Esophagus squamous epithelium (tissue), 4 donors: ENCODE measurements at regions not wholly inside any gene's neighbourhood (a gene's known extent, or its start where the extent isn't known, plus 50 kb on each side); places are given as distances from the start of the nearest gene placed in this dataset.

Experiments used
- POLR2A ChIP-seq, 4 donors: fragments of 450-650 bp; IDR thresholded peaks; one replicate each; pipeline ENCODE4 v1.6.1; 2017; ENCODE audit warnings: antibody characterized with exemption in 4 of 4, mild to moderate bottlenecking in 4 of 4, moderate library complexity in 3 of 4
- TF ChIP-seq, protein P1 (sequence below), 6 experiments: fragments of 450-650 bp in 4 of 6; fragments of 200-600 bp in 2 of 6; sonication (generic) in 2 of 6; IDR thresholded peaks; one replicate each; pipeline ENCODE4 v1.5.1; 2016 to 2019; ENCODE audit warnings: antibody characterized with exemption in 6 of 6, mild to moderate bottlenecking in 4 of 6, moderate library complexity in 4 of 6

DNA sequence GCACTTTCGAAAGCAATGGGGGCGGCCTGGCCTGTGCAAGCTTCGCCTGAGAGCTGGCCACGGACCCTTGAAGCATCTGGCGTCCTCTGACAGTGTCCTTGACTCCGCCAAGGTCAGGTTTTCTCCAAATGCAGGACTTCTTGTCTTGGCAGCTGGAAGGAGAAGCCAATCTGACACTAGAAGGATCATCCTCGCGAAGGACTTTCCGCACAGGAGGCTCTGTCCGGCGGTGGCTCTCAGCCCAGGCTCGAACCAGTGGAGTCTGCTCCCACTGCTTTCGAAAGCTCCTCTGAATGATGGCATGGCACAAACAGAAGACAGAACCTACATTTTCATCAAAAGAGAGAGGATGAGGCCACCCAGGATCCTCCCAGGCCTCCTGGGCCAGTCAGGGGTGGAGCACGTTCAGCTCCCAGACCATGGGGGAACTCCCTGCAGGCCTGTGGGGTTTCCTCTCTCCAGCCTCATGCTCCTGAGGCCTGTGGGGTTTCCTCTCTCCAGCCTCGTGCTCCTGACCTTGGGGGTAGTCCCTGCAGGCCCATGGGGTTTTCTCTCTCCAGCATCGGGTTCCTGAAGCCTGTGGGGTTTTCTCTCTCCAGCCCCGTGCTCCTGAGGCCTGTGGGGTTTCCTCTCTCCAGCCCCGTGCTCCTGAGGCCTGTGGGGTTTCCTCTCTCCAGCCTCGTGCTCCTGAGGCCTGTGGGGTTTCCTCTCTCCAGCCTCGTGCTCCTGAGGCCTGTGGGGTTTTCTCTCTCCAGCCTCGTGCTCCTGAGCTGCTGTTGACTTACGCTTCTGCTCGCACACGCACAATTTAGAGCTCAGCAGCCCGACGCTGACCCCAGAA, 396.5 kb upstream of the SALL3 start:
- TF ChIP-seq, protein P1, sequence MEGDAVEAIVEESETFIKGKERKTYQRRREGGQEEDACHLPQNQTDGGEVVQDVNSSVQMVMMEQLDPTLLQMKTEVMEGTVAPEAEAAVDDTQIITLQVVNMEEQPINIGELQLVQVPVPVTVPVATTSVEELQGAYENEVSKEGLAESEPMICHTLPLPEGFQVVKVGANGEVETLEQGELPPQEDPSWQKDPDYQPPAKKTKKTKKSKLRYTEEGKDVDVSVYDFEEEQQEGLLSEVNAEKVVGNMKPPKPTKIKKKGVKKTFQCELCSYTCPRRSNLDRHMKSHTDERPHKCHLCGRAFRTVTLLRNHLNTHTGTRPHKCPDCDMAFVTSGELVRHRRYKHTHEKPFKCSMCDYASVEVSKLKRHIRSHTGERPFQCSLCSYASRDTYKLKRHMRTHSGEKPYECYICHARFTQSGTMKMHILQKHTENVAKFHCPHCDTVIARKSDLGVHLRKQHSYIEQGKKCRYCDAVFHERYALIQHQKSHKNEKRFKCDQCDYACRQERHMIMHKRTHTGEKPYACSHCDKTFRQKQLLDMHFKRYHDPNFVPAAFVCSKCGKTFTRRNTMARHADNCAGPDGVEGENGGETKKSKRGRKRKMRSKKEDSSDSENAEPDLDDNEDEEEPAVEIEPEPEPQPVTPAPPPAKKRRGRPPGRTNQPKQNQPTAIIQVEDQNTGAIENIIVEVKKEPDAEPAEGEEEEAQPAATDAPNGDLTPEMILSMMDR (IDR thresholded peaks at IDR 0.05): no peak
- no peak for TF ChIP-seq POLR2A (IDR thresholded peaks at IDR 0.05)
